Endothelial cell of hepatic sinusoid (primary cell): ENCODE measurements at regions not wholly inside any gene's neighbourhood (a gene's known extent, or its start where the extent isn't known, plus 50 kb on each side); places are given as distances from the start of the nearest gene placed in this dataset.

Source experiments
- in situ Hi-C: cut with HindIII; loops from 2 replicates; pipeline ENCODE4 v1.10.0; 2017; ENCODE audit warnings: low sequenced_read_pairs

DNA sequence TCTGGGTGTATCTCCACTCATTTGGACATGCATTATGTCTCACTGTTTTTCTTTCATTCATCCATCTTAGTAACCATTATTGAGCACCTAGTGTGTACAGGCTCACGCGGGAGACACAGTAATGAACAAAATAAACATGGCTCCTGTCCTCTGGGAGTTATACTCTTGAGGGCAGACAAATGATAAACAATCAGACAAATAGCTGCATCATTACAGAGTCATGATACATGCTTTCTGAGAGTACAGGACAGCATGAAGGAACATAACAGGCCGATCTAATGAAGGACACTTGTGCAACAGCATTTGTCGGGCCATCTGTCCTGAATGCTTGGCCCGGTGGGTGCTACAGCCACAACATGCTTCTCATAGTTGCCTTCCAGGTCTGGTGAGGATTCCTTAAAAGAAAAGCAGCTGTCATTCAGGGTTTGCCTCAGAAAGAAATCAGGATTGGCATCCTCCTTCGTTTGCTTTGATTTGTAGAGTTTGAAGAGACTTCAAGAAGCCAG is 77.2 kb upstream of the EGLN3 start:
- in situ Hi-C loops: no loop called here

DNA sequence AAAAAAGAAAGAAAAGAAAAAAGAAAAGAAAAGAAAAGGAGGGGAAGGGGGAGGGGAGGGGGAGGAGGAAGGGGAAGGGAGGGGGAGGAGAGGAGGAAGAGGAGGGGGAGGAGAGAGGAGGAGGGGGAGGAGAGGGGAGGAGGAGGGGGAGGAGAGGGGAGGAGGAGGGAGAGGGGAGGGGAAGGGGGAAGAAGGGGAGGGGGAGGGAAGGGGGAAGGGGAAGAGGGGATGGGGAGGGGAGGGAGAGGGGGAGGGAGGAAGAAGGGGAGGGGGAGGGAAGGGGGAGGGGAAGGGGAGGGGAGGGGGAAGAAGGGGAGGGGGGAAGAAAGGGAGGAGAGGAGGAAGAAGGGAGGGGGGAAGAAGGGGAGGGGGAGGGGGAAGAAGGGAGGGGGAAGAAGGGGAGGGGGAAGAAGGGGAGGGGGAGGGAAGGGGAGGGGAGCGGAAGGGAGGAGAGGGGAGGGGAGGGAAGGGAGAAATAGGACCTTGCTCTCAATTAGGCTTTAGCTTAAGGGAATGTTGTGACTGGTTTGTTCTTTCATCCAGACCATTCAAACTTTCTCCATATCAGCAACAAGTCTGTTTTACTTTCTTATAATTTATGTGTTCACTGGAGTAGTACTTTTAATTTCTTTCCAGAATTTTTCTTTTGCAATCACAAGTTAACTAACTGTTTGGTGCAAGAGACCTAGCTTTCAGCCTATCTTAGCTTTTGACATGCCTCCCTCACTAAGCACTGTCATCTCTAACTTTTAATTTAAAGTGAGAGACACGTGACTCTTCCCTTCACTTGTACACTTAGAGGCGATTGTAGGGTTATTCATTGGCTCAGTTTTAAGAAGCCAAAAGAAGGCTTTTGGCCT is 76.5 kb upstream of the EGLN3 start:
- in situ Hi-C loops: no loop called here

DNA sequence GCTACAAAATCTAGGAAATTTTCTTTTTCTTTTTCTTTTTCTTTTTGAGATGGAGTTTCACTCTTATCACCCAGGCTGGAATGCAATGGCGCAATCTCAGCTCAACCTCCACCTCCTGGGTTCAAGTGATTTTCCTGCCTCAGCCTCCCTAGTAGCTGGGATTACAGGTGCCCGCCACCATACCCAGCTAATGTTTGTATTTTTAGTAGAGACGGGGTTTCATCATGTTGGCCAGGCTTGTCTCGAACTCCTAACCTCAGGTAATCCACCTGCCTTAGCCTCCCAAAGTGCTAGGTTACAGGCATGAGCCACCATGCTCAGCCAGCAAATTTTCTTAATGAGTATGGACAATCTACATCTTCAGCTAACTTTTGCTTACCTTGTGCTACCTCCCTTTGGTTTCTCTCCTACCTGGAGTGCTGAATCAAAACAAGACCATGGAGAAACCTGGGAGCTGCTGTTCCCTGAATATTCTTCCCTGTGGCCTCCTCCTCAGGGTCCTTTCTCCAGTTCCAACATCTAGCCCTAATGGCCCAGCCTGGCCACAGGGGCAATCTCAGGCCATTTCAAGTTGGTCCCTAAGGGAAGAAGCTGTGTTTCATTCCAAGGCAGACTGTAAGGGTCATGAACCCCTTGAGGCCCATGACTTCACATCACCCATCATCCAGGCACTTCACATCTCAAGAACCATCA is 74.6 kb upstream of the EGLN3 start:
- in situ Hi-C loops: no loop called here

DNA sequence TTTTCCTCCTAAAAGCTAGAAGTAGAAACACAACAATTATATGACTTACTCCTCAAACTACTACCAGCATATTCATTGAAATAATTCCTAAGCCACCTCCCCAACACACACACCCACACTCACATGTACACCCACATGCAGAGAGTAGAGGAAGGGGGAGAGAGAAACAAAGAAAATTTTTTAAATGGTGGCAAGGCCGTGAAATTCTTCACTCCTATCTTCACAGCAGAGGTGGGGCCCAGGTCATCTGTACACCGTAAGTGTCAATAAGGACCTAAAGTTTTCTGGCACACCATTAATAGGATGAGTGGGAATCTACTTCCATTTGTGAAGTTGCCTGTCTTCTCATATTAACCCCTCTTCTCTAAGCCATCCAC is 73.9 kb upstream of the EGLN3 start:
- in situ Hi-C loops: no loop called here

DNA sequence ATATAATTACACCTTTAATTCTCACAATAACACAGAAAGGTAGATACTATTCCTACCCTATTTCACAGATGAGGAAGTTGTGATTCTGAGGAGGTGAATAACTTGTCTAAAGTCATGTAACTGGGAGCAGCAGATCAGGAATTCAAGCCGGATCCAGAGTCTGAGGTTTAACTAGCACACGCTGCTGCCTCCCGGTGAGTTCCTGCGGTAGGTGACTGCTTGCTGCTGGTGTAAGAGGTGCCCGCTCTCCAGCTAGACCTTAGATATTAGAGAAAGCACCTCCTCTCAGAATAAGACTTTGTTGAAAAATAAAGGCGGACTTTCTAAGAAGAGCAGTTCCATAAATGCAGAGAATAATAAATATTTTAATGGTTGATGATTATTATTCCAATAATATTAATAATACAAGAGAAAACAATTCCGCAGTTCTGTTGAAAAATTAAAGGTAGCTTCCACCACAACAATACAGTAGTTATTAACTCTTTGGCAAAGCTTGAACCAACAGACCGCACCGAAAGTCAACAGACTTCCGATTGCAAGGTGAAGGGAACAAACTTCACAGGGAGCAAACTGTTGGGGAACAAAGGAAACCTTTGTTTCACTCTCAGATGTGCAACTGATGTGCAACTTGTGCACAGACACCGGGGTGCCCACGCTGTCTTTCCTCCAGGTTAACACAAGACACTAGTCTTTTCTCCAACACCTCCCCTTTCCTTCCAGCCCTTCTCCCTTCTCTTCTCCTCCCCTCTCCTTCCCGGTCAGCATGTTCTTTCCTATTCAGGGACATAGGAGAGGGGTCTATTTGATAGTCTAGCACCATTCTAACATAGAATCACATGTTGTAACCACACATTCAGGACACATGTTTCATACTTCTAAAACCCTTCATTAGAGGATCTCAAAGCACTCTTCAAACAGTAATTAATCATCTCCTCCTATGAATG is 73.2 kb upstream of the EGLN3 start:
- in situ Hi-C loops: no loop called here

DNA sequence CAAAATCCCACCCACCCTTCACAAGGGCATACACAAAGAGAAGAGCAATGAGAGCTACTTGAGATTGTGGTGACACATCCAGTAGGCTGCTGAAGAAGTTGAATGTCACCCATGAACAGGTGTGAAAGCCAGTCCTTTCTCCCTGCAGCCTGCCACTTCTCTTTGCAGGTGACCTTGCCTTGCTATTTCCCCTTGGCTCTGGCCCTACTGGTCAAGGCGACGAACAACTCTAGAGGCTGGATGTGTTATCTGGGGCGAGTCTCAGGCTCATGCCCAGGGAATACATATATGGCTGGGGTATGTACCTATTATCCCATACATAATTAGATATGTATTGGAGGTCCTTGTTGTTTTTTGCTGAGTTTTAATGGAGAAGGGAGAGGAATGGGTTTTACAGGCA is 70.2 kb upstream of the EGLN3 start:
- in situ Hi-C loops: no loop called here

DNA sequence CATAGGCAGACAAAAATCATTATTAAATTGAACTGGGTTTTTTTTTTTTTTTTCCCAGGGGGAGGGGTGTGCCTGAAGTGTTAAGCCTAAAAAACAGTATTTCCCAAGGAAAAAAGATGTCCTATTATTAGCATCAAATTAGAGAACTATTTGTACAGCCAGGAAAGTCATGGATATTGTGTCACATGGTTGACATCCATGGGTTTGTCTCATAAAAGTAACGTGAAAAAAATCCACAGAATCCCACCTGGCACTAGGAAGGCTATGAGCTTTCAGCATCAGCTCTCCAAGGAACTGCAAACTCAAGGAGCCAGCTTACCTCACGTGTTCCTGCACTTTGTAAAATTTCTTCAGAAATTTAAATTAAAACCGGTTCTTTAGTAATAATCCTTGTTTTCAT is 69.1 kb upstream of the EGLN3 start:
- in situ Hi-C loops: no loop called here

DNA sequence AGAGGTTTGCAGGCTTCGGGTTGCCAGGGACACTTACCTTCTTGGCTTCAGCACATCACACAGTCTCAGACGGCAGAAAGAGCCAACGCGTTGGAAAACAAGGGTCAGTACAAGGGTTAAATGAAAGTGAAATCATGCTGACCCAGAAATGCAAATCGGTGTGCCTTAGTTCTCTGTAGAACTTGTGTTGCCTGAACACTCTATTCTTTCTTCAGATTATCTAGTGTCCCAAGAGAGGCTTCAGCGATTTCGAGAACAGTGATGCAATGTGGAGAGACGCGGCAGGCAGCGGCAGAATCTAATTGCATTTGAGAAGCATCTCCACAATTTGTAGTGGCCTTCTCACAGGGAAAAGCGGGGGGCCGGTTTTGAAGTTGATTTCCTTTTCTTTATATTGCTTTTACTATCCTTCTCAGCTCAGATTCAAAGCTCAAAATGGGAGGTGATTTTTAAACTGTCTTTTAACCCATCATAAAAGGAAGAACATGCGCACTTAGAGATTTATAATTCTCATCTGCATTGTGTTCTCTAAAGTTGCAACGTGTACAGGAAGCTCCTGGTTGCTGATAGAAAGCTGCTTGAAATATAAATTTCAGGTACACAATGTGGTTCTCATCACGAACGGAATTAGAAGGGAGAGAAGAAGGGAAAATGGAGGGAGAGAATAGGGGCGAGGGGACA is 67.8 kb upstream of the EGLN3 start:
- in situ Hi-C loops: no loop called here

DNA sequence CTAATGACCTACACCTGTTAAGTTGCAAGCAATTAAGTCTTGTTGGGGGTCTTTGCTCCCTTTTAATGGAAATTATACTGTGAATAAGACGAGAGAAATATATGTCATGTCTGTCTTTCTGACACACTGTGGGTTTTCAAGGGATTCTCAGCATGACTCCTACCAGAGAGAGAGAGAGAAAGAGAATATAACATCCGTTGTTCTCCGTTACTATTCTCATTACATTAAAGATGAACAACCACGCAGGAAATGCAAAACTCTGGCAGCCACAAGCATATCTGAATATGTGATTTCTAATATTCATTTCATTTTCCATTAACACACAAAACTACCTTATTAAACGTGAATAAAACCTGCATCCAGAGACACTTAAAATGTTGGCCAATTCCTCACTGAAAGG is 67.3 kb upstream of the EGLN3 start:
- in situ Hi-C loops: no loop called here

DNA sequence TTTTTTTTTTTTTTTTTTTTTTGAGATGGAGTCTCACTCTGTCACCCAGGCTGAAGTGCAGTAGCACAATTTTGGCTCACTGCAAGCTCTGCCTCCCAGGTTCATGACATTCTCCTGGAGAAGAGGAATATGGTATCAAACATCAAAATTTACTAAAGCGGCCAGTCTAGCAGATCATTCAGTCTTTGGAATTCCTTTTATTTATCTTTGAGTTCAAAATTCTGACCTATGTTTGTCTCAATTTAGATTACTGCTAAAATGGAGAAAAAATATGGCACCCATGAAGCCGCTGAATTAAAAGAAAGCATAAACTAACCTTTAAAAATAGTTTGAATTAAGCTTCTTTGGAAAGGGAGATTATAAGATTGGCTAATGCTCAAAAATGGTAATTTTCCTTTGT is 64.5 kb upstream of the EGLN3 start:
- in situ Hi-C loops: no loop called here

DNA sequence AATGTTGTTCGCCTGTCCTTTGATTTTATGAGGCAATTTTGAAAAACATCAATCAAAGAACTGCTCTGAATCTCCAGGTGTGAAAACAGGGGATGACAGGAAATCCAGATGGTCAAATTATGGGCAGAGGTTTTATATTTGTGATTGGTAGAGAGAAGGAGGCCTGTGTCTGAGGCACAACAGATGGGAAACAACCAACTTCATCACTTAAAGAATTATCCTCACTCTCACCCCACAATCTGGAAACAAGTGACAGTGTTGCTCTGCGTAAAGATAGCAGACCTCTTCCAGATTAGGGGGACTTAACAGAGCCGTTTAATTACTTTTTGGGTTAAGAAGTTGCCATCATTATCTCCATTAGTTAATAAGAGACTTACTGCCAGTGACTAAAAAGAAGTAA is 64.1 kb upstream of the EGLN3 start:
- in situ Hi-C loops: no loop called here

DNA sequence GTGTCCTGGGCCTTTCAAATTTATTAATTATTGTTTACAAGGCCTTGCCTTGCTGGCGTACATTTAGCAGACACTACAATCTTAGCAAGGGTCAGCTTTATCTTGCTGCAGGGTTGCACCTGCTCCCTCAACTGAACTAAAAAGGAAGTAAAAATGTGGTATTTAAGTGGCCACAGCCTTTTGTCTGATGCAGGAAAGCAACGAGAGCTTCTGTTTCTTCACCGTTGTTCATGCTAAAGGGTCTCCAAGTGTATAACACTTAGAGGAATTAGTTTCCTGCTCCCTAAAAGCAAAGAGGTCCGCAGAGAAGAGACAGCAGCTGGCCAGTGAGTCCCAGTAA is 62.8 kb upstream of the EGLN3 start:
- in situ Hi-C loops: no loop called here

DNA sequence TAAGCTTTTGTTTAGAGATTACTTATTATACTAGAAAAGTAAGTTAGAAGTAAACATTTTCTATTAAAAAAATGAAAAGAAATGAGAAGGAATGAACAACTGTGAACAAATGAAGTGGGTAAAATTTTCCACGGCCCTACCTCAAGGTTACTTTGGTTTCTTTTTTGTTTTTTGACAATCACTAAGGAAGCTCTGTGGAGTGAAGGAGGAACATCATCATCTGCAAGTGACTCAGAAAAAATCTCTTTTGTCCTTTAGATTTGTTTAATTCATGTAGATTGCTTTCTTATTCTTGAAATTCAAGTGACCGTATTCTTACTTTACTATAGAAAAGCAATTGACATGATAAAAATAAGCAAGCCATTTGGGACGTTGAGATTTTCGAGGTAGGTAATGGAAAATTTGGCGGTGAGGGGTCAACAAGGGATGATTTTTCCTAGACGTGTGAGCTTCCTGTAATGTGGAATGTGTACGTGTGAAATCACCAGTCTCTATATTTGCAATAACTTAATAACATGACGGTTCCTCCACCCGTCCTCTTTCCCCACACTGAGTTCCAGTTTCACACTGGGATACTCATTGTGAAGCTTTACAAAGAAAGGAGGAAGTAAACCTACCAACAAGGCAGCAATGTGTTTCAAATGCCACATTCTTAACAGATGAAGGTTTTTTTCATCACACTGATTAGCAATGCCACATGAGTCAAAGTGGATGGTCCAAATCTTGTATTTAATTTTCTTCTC is 62.3 kb upstream of the EGLN3 start:
- in situ Hi-C loops: no loop called here

DNA sequence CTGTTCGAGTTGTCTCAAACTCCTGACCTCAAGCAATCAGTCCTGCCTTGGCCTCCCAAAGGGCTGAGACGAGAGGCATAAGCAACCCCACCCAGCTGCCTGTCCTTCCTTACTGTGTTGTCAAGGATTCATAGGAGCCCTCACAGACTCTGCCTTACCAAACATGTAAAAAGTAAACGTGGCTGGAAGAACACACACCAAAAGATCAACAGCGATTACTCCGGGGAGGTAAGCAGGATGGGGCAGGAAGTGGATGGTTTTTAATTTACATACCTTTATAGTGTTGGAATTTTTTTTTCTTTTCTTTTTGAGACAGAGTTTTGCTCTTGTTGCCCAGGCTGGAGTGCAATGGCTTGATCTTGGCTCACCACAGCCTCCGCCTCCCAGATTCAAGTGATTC is 61.5 kb upstream of the EGLN3 start:
- in situ Hi-C loops: no loop called here

DNA sequence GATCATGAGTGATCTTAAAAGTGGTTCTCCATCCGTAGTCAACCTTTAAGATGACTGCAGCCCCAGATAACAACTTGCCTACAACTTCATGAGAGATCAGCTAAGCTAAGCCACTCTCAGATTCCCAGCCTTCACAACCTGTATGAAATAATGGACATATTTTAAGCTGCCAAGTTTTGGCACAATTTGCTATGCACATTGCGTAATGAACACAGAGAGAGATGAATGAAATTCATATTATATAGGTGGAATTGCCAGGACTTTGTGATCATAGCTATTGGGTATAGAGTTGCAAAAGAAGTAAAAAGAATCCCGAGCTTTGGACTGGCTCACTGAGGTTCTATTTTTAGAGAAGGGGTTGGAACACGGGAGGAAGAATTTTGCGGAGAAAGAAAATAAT is 59.1 kb upstream of the EGLN3 start:
- in situ Hi-C loops: loop anchor here (5.0 kb wide), 1 partner anchor 92 kb away; no protein-coding TSS in a partner anchor

DNA sequence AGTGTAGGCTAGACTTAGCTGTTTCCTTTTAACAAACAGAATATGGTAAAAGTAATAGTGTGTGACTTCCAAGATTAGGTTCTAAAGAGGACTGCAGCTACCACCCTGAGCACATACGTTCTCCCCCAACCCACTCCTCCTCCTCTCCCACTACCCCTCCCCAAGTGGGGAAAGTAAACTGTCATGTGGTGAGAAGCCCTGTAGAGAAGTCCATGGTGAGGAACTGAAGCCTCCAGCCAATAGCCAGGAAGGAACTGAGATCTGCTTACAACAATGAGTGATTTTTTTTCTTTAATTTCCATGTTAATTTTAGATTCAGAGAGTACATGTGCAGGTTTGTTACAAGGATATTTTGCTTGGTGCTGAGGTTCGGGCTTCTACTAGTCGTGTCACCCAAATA is 57.0 kb upstream of the EGLN3 start:
- in situ Hi-C loops: loop anchor here (5.0 kb wide), 1 partner anchor 94 kb away; no protein-coding TSS in a partner anchor

DNA sequence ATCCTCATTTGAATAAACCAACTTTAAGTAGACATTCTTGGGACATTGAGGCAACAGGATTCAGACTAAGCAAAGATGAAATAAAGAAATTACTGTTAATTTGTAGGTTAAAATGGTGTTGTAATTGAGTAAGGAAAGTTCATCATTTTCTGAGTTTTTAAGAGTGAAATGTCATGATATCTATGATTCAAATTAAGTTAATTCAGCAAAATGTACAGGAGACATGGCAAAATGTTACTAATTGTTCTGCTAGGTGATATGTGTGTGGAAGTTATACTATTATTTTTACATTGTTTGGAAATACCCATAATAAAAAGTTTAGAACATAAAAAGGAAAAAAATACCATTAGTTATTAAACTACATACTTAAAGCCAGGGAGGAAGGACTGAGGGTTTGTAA is 55.0 kb upstream of the EGLN3 start:
- in situ Hi-C loops: loop anchor here (5.0 kb wide), 1 partner anchor 96 kb away; no protein-coding TSS in a partner anchor

DNA sequence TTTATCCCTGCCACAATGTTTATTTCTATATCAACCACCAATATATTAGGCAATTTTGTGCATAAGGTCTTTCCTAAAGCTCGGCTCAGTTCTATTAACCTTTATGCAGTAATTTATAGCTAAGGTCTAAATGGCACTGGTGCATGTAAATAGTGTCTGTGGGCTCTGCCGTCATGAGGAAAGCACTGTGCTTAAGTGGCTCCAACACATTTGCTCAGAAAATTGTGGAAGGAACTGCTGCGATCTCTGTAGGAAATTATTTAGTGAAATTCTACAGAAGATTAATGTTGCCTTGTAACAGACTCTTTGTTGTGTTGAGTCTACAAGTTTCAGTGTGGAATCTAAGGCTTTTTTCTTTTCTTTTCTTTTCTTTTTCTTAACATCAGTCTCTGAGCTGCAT is 54.0 kb upstream of the EGLN3 start:
- in situ Hi-C loops: loop anchor here (5.0 kb wide), 1 partner anchor 97 kb away; no protein-coding TSS in a partner anchor

DNA sequence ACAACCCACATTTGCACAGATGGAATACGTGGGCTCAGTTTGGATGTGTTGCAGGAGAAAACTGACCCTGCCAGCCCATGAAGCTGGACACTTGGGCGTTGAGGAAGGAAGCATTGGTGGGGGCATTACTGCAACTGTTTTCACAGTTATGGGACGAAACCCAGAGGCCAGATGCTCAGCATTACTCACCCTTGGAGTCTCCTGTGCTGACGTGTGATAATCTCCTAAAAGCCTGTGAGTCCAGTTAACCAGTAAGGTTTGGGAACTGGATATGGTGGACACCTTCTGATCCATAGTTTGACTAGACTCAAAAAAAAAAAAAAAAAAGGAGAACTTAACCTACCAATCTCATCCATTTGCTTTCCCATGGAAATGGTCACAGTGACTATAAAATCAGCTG is 52.8 kb upstream of the EGLN3 start:
- in situ Hi-C loops: no loop called here
